Right lobe of liver (tissue), 6 donors: ENCODE measurements at regions not wholly inside any gene's neighbourhood (a gene's known extent, or its start where the extent isn't known, plus 50 kb on each side); places are given as distances from the start of the nearest gene placed in this dataset.
A peak's percentile ranks its signal among the peaks of the same experiment; 100 is the strongest.

Experiments
- ATAC-seq, 4 donors: fragments of 200-7000 bp; cut with Tn5 transposase; one replicate each; pipeline ENCODE4 v1.9.1; 2020; ENCODE audit warnings: mild to moderate bottlenecking in 4 of 4, moderate library complexity in 4 of 4
- DNase-seq, 3 donors: peaks; one replicate each; pipeline ENCODE4 v3.0.0-alpha.2; 2020
- H3K27ac ChIP-seq, 3 donors: fragments of 200-600 bp; one replicate each; pipeline ENCODE4 v1.8.0; 2022
- H3K27me3 ChIP-seq, 2 donors: fragments of 200-600 bp; one replicate each; pipeline ENCODE4 v1.8.0; 2022
- H3K36me3 ChIP-seq, 4 donors: fragments of 200-600 bp; sonication (generic) in 1 of 4; one replicate each; pipeline versions ENCODE4 v1.5.1 to v1.8.0; 2017 to 2022; ENCODE audit warnings: control low read depth in 1 of 4
- H3K4me1 ChIP-seq, 4 donors: fragments of 200-600 bp; sonication (generic) in 1 of 4; one replicate each; pipeline versions ENCODE4 v1.5.1 to v1.8.0; 2017 to 2022; ENCODE audit warnings: control low read depth in 1 of 4
- H3K4me3 ChIP-seq, 3 donors: fragments of 200-600 bp; one replicate each; pipeline ENCODE4 v1.8.0; 2022
- H3K9me3 ChIP-seq, 4 donors: fragments of 200-600 bp; sonication (generic) in 1 of 4; one replicate each; pipeline versions ENCODE4 v1.5.1 to v1.8.0; 2017 to 2022; ENCODE audit warnings: control low read depth in 1 of 4
- POLR2A ChIP-seq: fragments of 450-650 bp; IDR thresholded peaks from one replicate; pipeline ENCODE4 v1.6.1; 2017; ENCODE audit warnings: antibody characterized with exemption, mild to moderate bottlenecking
- WGBS: methylation state at CpG from one replicate; pipeline ENCODE4 v1.1.6; 2018; ENCODE audit warnings: low coverage, low lambda C conversion rate; ENCODE audit not compliant: insufficient coverage; ENCODE audit errors: missing lambda C conversion rate; 5-methylcytosine and 5-hydroxymethylcytosine counted together
- intact Hi-C, 2 donors: fragments of 100-400 bp; cut with DNase I; formaldehyde crosslinking; loops; one replicate each; pipeline versions ENCODE4 v1.11.2 to v1.14.1; 2022
- TF ChIP-seq, protein P1 (sequence below), 4 donors: fragments of 200-600 bp in 3 of 4; fragments of 450-650 bp in 1 of 4; IDR thresholded peaks; one replicate each; pipeline versions ENCODE4 v1.5.1 to v1.8.0; 2016 to 2022; ENCODE audit warnings: antibody characterized with exemption in 4 of 4, mild to moderate bottlenecking in 2 of 4
- donor health status: DM: no; HTN: yes; CAD: no.
- donor health status: DM: no; HTN: no; CAD: no.
- donor health status: DM: no; HTN: no; CAD: no.
- donor health status: DM: no; HTN: yes; CAD: no.
- donor health status: DM: no; HTN: yes; CAD: no.

DNA sequence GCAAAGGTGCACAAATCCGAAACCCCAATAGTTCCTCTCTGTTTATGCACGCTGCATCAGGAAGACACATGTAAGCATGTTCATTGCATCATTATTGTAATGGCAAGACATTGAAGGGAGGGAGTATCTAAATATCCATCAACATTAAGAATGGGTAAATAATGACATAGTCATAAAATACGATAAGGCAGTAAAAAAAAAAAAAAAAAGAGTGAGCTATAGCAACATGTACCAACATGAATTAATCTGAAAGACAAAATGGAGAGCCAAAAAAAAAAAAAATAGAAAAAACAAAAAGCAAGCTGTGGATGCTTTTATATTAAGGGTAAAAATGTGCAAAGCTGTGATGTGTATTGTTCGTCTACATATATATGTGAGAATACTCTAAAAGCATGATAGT, 70.2 kb upstream of the ABLIM1 start:
- DNase-seq (no peak), ATAC-seq (no peak)
- H3K4me3 ChIP-seq, result no peak overlapping the region
- TF ChIP-seq, protein P1, sequence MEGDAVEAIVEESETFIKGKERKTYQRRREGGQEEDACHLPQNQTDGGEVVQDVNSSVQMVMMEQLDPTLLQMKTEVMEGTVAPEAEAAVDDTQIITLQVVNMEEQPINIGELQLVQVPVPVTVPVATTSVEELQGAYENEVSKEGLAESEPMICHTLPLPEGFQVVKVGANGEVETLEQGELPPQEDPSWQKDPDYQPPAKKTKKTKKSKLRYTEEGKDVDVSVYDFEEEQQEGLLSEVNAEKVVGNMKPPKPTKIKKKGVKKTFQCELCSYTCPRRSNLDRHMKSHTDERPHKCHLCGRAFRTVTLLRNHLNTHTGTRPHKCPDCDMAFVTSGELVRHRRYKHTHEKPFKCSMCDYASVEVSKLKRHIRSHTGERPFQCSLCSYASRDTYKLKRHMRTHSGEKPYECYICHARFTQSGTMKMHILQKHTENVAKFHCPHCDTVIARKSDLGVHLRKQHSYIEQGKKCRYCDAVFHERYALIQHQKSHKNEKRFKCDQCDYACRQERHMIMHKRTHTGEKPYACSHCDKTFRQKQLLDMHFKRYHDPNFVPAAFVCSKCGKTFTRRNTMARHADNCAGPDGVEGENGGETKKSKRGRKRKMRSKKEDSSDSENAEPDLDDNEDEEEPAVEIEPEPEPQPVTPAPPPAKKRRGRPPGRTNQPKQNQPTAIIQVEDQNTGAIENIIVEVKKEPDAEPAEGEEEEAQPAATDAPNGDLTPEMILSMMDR (IDR thresholded peaks at IDR 0.05), result no peak
- no peak for TF ChIP-seq POLR2A
- H3K4me1 ChIP-seq, result peaks cover 0 to 23% (median 7%) of the 10 kb centered on the region in 4 donors
- no peak overlapping the region for H3K27ac ChIP-seq
- intact Hi-C loops, result no loop called here
- no peaks in the 10 kb centered on the region for H3K36me3 ChIP-seq
- WGBS, result 91% methylated on average over 4 of the region's 4 CpGs
- H3K9me3 ChIP-seq, result no peaks in the 10 kb centered on the region
- H3K27me3 ChIP-seq, result no peaks in the 10 kb centered on the region

DNA sequence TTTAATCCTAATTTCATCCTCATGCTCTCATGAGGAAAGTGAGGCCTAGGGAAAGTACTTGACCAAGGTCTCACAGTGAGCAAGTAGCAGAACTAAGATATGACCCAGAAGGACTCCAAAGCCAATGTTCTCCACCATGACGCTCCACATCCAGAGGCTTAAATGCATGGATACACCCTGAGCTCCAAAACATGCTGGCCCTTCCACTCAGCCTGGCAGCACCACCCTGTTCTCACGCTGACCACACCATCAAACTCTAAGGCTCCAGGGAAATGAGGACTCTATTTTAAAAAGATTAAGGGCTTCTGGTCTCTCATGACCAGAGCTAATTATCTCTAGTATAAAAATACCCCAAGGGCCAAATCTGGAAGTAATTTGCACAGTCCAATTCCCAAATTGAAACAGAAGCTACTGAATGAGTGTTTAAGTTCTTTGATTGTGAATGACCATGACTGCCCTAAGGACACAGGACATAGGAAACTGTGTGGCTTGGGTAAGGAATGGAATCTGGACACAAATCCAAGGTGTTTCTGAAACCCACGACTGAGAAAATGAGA, 71.1 kb upstream of the ABLIM1 start:
- H3K9me3 ChIP-seq, result no peaks in the 10 kb centered on the region
- intact Hi-C loops, result no loop called here
- 32% methylated on average over 1 of the region's 3 CpGs for WGBS

DNA sequence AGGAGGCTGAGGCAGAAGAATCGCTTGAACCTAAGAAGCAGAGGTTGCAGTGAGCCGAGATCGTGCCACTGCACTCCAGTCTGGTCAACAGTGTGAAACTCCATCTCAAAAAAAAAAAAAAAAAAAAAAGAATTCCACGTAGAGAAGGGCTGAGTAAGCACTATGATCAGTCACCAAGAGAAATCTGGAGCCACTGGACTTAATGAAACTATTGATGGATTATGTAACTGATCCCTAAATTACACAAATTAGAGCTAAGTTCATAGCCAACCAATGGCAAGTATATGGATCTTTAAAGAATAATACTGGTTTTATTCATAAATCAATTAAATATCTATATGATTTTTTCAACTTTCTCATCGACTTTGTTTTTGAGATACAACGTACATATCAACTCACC, 72.2 kb upstream of the ABLIM1 start:
- intact Hi-C loops, result no loop called here
- Histone ChIP-seq H3K9me3 (no peaks in the 10 kb centered on the region), H3K4me3 (no peak overlapping the region), H3K27ac (no peak overlapping the region), H3K4me1 (peaks cover 0 to 10% (median 0%) of the 10 kb centered on the region in 4 donors), H3K27me3 (no peaks in the 10 kb centered on the region), H3K36me3 (no peaks in the 10 kb centered on the region)
- 38% methylated on average over 5 of the region's 6 CpGs for WGBS
- DNase-seq (no peak), ATAC-seq (peak in 2 of 4 donors; percentile 27 to 61)
- TF ChIP-seq POLR2A, result no peak
- TF ChIP-seq, protein P1 (IDR thresholded peaks at IDR 0.05), result no peak

More for the DNA sequence above, 71.1 kb upstream of the ABLIM1 start:
- peaks cover 0 to 16% (median 3%) of the 10 kb centered on the region in 4 donors for H3K4me1 ChIP-seq
- DNase-seq (no peak), ATAC-seq (no peak)
- no peak overlapping the region for H3K27ac ChIP-seq
- H3K4me3 ChIP-seq, result no peak overlapping the region
- H3K27me3 ChIP-seq, result no peaks in the 10 kb centered on the region
- TF ChIP-seq, protein P1 (IDR thresholded peaks at IDR 0.05), result no peak
- TF ChIP-seq POLR2A, result no peak
- H3K36me3 ChIP-seq, result no peaks in the 10 kb centered on the region

DNA sequence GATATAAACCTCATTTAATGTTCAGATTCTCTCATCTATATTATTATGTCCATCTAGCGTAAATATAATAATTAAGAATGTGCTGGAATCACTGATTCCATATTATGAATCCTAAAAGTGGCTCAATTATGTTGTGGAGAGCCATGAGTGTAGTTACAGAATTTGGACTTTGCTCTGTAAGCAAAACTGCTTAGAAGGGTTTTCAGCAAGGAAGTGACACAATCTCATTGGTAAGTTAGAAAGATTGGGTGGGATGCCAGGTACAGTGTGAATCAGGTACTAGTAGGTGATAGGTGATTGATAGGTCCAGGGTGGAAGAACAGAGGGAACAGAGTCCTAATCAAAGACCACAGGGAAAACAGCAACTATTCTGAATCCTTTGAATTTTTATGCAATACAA, 74.9 kb upstream of the ABLIM1 start:
- TF ChIP-seq POLR2A, result no peak
- TF ChIP-seq, protein P1 (IDR thresholded peaks at IDR 0.05), result no peak
- no peaks in the 10 kb centered on the region for H3K36me3 ChIP-seq
- ATAC-seq, result peak in 3 of 4 donors; percentile 59 to 67 (median 63)
- H3K4me3 ChIP-seq, result no peak overlapping the region
- peaks cover 0 to 10% (median 0%) of the 10 kb centered on the region in 4 donors for H3K4me1 ChIP-seq
- intact Hi-C loops, result no loop called here
- no peaks in the 10 kb centered on the region for H3K27me3 ChIP-seq
- DNase-seq, result no peak
- H3K27ac ChIP-seq, result no peak overlapping the region
- no peaks in the 10 kb centered on the region for H3K9me3 ChIP-seq
- WGBS, result 94% methylated on average over 1 of the region's 1 CpG

DNA sequence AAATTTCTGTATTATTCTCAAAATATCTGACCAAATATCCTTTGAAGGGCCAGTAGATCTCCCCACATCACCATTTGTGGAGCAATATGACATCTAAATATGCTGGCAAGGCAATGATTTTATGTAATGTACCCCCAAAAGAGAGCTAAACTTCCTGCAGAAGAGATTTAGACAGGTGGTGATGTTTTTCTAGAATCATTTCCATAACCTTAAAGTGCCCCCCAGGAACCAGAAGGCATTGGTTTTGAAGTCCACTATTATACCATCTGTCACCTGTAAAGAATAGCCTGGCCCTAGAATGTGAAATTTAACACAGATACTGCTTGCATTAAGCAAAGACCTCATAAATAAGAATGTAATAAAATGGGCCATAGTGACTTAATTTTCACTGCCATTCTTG, 77.9 kb upstream of the ABLIM1 start:
- DNase-seq, result no peak
- H3K27ac ChIP-seq, result no peak overlapping the region
- intact Hi-C loops, result no loop called here
- TF ChIP-seq, protein P1 (IDR thresholded peaks at IDR 0.05), result no peak
- TF ChIP-seq POLR2A, result no peak
- no peaks in the 10 kb centered on the region for H3K36me3 ChIP-seq
- ATAC-seq, result no peak
- no peak overlapping the region for H3K4me3 ChIP-seq
- no peaks in the 10 kb centered on the region for H3K9me3 ChIP-seq
- H3K4me1 ChIP-seq, result peaks cover 0 to 10% (median 0%) of the 10 kb centered on the region in 4 donors
- no peaks in the 10 kb centered on the region for H3K27me3 ChIP-seq
